Esophagus squamous epithelium (tissue), 4 donors: ENCODE measurements at regions not wholly inside any gene's neighbourhood (a gene's known extent, or its start where the extent isn't known, plus 50 kb on each side); places are given as distances from the start of the nearest gene placed in this dataset.

Experiments used
- POLR2A ChIP-seq, 4 donors: fragments of 450-650 bp; IDR thresholded peaks; one replicate each; pipeline ENCODE4 v1.6.1; 2017; ENCODE audit warnings: antibody characterized with exemption in 4 of 4, mild to moderate bottlenecking in 4 of 4, moderate library complexity in 3 of 4
- TF ChIP-seq, protein P1 (sequence below), 6 experiments: fragments of 450-650 bp in 4 of 6; fragments of 200-600 bp in 2 of 6; sonication (generic) in 2 of 6; IDR thresholded peaks; one replicate each; pipeline ENCODE4 v1.5.1; 2016 to 2019; ENCODE audit warnings: antibody characterized with exemption in 6 of 6, mild to moderate bottlenecking in 4 of 6, moderate library complexity in 4 of 6

GRCh38 chr5:133730346-133730745, 118.0 kb upstream of the FSTL4 start:
- TF ChIP-seq, protein P1, sequence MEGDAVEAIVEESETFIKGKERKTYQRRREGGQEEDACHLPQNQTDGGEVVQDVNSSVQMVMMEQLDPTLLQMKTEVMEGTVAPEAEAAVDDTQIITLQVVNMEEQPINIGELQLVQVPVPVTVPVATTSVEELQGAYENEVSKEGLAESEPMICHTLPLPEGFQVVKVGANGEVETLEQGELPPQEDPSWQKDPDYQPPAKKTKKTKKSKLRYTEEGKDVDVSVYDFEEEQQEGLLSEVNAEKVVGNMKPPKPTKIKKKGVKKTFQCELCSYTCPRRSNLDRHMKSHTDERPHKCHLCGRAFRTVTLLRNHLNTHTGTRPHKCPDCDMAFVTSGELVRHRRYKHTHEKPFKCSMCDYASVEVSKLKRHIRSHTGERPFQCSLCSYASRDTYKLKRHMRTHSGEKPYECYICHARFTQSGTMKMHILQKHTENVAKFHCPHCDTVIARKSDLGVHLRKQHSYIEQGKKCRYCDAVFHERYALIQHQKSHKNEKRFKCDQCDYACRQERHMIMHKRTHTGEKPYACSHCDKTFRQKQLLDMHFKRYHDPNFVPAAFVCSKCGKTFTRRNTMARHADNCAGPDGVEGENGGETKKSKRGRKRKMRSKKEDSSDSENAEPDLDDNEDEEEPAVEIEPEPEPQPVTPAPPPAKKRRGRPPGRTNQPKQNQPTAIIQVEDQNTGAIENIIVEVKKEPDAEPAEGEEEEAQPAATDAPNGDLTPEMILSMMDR (IDR thresholded peaks at IDR 0.05): no peak
- TF ChIP-seq POLR2A (IDR thresholded peaks at IDR 0.05): no peak
